HG03439 (cell line): ENCODE measurements at regions not wholly inside any gene's neighbourhood (a gene's known extent, or its start where the extent isn't known, plus 50 kb on each side); places are given as distances from the start of the nearest gene placed in this dataset.
"Not testable (repeated sequence)": the region's sequence is repeated elsewhere in the genome, so short reads cannot be mapped to it uniquely, and the experiment has no call there.

Experiments
- ATAC-seq: cut with Tn5 transposase; IDR thresholded peaks from one replicate; pipeline ENCODE4 v1.9.1; 2021; ENCODE audit warnings: mild to moderate bottlenecking, moderate library complexity; ENCODE audit not compliant: unreplicated experiment

DNA sequence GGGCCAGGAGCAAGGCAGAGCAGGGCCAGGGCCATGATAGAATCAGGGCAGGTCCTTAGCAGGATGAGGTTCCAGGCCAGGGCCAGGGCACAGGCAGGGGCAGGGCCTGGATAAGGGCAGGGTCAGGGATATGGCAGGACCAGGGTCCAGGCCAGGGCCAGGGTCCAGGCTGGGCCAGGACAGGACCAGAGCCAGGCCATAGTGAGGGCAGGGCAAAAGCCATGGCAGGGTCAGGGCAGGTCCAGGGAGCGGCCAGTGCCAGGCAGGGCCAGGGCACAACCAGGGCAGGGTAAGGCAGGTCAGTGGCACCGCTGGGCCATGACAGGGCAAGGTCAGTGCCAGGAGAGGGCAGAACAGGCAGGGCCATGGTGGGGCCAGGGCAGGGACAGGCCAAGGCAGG is 152.2 kb downstream of the LIPI start:
- ATAC-seq, result no peak

DNA sequence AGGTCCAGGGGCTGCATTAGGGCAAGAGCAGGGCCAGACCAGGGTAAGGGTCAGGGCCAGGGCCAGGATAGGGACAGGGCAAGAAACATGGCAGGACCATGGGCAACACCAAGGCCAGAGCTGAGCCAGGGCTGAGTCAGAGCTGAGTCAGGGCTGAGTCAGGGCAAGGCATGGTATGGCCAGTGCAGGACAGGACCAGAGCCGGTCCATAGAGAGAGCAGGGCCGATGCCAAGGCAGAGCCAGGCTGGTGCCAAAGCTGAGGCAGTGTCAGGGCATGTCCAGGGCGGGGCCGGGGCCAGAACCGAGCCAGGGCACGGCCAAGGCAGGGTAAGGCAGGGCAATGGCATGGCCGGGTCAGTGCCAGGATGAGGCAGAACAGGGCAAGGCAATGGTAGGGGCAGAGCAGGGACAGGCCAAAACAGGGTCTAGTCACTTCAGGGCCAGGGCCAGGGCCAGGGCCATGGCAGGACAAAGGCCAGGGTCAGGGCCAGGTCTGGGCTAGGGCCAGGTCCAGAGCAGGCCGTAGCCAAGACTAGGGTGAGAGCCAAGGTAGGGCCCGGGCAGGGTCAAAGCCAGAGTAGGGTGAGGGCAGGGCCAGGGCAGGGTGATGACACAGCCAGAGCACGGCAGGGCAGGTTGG is 152.8 kb downstream of the LIPI start:
- ATAC-seq, result not testable (repeated sequence)

DNA sequence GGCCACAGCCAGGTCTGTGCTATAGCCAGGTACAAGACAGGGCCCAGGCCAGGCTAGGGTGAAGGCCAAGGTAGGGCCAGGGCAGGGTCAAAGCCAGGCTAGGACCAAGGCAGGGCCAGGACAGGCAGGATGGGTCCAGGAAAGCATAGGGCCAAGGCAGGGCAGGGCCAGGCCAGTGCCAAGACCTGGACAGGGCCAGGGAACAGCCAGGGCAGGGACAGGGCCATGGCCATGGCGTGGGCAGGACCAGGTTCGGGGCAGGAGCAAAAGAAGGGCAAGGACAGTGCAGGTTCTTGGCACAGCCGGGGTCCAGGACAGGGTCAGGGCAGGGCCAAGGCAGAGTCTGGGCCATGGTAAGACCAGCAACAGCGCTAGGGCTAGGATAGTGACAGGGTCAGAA is 153.4 kb downstream of the LIPI start:
- ATAC-seq, result no peak

DNA sequence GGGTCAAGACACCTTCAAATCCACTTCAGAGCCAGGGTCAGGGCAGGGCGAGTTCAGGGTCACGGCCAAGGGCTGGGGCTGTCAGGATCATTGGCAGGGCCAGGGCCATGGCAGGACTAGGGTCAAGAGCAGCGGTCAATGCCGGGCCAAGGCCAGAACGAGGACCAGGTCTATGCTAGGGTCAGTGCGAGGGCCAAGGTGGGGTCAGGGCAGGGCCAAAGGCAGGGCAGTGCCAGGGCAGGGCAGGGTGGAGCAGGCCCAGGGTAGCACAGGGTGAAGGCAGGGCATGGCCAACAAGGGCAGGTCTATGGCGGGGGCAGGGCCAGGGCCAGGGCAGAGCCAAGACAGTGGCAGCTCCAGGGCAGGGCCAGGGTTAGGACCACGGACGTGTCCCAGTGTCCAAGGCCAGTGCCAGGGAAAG is 154.0 kb downstream of the LIPI start:
- ATAC-seq, result no peak

DNA sequence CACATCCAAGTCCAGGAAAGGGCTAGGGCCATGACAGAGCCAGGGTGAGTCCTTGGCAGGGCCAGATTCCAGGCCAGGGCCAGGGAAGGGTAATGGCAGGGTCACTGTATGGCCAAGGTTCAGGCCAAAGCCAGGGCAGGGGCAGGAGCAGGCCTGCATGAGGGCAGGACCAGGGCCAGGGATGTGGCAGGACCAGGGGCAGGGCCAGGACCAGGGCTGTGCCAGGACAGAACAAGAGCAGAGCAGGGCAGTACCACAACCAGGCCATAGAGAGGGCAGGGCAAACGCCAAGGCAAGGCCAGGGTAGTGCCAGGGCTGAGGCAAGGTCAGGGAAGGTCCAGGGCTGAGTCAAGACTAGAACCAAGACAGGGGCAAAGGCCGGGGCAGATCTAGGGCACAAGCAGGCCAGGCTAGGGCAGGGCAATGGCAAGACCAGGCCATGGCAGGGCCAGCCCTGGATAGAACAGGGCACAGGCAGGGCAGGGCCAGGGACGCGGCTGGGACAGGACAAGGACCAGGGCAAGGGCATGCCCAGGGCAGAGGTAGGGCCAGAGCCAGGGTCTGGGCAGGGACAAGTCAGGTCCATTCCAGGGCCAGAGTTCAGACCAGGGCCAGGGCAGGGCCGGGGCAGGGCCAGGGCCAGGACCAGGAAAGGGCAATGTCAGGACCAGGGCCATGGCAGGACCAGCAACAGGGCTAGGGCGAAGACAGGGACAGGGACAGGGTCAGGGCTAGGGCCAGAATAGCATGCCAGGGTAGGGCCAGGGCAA is 154.8 kb downstream of the LIPI start:
- ATAC-seq, result not testable (repeated sequence)

DNA sequence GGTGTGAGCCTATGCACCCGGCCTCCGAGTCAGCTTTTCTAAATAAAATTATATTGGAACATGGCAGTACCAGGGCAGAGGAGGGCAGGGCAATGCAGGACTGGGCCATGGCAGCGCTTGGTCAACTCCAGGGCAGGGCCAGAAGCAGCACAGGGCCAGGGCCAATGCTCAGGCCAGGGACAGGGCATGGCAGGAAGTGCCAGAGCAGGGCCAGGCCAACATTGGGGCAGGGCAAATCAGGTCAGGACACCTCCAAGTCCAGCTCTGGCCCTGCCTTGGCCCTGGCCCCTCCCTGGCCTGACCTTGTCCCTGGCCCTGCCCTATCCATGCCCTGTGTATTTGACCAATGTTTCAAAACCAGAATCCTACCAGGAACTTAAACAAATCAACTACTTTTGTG is 156.1 kb downstream of the LIPI start:
- ATAC-seq, result no peak

DNA sequence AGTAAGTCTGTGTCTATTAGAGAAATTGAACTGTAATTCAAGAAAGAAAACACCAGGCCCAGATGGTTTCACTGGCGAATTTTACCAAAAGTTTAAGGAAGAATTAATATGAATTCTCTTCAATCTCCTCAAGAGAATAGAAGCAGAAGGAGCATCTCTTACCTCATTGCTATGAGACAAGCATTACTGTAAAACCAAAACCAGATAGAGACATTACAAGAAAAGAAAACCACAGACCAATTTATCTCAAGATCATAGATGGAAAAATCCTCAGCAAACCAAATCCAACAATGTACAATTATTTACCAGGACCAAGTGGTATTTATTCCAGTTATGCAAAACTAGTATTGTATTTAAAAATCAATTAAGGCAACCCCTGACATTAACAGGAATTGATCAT is 160.6 kb downstream of the LIPI start:
- ATAC-seq, result no peak

DNA sequence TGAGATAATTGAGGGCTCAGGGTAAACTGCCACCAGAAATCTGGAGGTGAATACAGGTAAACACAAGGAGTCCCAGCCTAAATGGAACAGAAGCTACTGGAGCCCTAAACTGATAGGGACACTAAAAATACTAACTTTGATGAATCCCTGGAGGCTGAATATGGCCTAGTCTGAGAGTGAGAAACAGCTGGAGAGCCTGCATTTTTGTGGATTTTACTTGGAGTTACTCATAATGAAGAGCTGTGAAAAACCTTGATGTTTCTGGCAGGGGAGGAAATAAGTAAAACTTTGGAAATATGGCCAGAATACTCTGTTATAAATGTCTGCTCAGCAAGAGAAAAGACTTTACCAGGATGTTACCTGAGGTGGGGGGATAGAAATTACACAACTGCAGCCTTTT is 164.4 kb downstream of the LIPI start:
- ATAC-seq, result no peak

DNA sequence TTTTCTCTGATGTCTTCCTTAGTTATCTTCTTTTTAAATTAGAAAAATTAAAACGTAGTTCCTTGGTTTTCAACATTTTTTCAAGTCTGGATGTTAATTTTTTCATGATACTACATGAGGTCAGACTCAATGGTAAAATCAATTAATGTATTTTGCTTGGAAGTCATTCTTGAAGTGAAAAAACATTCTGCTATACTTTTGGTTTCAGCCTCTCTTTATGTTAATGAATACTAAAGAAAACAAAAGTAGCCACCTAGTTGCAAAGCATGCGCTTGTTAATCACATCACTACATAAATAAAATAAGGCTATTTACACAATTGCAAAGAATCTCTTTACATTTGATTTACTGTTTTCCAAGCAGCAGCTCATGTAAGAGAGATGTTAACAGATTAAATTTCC is 170.4 kb downstream of the LIPI start:
- no peak for ATAC-seq

DNA sequence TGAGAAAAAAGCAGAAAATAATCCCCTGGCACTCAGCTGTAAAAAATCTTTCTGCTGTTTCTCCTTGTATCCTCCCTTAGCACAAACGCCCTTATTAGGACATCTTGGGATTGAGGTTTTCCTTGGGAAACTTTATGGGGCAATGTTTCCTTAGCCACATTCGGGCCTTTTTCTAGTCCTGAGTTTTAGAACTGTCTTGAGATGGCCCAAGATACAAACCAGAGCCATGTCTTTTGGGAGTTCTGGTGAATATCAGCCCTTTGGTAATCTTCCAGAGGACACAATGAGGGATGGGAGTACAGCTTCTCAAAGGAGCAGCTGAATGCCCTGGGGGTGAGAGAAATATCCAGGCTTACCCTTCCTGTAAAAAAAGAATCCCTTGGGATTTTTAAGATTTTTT is 182.1 kb downstream of the LIPI start:
- not testable (repeated sequence) for ATAC-seq

DNA sequence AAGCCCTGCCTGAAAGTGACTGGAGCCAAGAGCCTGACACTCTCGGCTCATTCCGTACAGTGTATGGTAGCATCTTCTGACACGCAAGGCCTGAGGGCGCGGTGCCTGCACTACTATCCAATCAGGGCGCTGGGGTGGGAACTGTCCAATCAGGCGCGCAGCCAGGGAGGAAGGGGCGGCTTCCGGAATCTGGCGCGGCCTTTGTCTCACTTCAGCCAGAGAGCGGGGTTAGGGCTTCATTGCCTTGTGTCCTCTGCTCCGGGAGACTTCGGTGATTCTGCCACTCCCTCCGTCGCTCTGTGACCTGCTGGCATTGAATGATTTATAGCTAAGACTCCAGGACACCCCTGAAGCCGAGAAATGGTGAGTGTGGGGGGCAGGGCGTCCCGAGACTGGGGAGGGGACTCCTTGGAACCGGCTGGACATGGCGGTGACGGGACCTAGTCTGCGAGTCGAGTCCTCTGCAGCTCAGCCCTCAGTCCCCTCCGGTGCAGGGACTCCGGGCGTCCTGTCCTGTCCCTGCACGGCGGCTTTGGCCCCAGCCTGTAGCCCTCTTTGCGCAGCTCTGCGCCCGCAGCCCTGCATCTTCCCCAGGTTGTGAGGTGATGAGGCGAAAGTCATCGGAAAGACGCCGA is 183.4 kb downstream of the LIPI start:
- peak; percentile 100 for ATAC-seq

DNA sequence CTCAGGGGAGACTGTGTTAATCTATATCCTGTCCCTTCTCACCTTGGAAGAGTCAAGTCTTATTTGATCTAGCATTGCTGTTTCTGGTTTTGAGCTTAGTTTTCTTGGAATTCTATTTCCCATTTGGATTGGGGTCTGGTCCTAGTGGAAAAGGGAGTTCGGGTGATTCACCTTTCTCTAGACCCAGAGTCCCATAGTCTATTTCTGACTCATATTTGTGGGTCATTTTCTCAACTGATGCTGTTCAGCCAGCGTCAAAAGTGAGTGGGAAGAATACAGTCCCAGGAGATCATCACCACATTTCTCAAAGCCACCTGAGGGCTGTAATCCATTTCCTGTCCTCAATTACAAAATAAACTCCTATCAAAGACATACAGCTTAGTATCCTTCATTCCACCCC is 190.6 kb downstream of the LIPI start:
- not testable (repeated sequence) for ATAC-seq

DNA sequence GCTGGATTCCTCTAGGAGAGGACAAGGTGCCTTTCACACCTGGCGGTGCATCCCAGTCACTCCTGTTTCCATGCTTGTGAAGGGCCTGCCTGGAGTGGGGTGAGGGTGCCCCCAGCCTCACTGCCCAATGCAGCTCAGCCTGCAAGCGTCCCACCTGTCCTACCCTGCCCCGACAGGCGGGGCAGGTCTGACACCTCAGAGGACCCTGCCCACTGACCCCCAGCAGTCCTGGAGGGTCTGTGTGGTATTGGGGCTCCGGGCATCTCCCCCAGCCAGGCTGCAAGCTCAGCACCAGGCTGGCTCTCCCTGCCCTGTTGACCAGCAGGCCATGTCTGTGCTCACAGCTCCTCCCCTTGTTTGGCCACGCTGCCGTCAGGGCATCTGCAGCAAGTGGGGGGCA is 194.9 kb downstream of the LIPI start:
- ATAC-seq, result not testable (repeated sequence)

DNA sequence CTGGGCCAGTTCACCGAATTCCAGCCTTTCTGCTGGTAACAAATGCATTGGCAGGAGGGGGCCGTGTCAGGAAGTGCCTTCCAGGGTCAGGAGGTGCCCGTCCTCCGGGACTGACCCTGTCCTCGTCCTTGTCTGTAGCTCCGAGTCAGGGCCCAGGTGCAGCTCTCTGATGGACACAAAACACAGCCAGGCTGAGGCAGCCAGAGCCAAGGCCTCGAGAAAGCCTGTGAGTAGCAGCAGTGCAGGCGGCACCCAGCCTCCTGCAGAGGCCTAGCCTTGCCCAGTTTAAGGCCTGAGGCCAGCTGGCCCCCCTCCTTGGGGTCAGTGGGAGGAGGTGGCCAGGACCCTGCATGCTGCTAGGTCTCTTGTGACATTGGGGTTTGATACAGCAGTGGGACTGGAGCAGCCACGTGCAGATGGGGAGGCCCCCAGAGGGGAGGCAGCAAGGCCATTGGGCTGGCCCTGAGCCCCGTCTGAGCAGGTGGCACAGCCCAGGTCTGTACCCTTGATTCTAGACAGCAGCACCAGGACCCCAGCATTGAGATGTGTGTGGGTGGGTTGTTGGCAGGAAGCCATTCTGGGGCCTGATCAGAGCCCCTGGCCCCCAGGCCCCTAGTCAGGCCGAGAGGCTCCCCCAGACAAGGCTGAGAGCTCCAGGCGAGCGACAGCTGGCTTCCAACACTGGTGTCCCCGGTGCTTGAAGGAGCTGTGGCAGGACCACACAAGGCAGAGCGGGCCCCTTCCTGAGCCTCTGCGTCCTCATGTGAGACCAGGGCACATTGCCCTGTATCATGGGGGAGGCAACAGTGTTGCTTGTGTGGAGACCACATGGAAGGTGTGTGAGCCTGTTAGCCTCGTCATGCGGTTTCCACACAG is 196.9 kb downstream of the LIPI start:
- not testable (repeated sequence) for ATAC-seq

DNA sequence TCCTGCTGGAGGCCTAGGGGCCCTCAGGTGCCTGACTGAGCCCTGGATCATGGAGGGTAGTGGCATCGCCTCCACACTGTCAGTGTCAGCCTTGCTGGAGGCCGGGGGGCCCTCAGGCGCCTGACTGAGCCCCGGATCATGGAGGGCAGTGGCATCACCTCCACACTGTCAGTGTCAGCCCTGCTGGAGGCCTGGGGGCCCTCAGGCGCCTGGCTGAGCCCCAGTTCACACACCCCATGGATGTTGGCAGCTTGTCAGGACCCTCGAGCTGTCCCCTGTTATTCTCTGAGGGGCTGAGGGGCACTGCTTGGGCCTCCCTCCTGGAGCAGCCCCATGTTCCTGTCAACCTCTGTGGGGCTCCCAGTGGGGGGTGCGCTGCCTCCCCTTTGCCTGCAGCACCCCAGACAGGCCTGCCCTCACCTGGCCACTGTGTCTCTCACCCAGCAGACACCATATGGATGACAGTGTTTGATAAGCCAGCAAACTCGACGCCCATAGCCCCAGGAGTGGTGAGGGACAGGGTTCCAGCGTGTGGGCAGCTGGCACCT is 197.6 kb downstream of the LIPI start:
- no peak for ATAC-seq

DNA sequence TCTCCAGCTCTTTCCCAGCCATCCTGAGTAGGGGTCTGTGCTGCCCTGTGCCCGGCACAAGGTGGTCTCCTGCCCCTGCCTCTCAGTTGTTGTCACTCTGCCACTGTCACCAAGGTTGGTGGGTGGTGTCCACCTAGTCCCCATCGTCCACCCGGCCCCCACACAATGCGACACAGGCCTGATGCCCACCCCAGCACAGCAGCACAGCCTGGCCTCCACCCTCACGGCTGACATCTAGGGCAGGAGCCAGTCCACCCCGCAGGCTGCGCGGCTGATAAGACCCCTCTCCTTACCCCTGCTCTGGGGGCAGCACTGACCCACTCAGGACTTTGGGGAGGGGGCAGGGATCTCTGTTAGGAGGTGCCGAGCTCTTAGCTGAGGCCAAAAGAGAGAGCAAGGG is 198.3 kb downstream of the LIPI start:
- no peak for ATAC-seq

DNA sequence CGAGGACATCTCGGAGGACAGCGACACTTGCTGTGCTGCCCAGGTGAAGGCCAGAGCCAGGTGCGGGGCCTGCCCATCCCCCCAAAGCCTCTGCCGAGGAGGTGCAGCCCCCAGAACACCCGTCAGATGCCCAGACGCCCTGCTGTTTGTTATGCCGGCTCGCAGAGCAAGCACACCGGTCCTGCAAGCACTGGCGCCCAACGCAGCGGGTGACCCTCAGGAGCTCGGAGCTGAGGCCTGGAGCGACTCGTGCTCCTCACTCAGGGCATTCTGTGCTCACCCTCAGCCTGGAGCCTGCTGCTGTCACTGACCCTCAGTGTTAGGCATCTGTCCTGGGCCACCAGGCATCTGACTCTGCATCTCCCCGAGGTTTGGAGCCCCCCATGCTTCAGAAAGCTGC is 199.0 kb downstream of the LIPI start:
- ATAC-seq, result not testable (repeated sequence)

DNA sequence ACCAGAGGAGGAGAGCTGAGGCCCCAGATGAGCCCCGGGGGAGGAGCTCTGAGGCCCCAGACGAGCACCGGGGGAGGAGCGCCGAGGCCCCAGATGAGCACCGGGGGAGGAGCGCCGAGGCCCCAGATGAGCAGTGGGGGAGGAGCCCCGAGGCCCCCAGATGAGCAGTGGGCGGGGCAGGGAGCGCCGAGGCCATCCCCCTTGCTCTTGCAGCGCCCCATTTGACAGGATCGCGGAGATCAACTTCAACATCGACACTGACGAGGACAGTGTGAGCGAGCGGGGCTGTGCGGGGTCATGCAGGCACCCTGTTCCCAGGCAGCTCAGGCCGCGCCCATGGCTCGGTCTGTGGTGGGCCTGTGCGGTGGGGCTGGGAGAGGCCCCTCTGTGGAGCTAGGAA is 199.6 kb downstream of the LIPI start:
- not testable (repeated sequence) for ATAC-seq

DNA sequence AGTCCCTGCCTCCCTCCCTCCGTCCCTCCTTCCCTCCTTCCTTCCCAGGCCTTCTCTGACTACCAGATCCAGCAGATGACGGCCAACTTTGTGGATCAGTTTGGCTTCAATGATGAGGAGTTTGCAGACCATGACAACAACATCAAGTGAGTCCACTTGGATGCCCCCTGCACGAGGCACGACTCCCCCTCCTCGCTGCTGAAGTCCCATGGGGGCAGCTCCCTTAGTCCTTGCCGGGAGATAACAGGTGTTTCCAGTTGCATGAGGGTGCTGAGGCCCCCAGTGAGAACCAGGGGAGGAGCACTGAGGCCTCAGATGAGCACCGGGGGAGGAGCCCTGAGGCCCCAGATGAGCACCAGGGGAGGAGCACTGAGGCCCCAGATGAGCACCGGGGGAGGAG is 200.0 kb downstream of the LIPI start:
- ATAC-seq, result no peak

DNA sequence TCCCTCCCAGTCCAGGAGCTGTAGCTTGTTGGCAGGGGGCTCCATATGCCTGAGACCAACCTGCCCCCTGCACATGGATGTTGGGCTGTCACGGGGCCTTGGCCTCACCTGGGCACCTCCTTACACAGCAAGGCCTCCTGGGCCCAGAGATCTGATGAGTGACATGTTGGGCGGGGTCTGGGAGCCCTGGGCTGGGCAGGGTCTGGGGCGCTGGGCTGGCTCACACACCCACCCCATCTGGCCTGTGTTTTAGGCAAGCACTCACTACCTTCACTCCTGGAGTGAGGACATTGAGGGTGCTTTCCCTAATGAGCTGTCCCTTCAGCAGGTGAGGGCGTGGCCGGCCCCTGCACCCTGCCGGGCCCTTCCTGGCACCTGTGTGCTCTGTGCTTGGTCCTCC is 200.8 kb downstream of the LIPI start:
- ATAC-seq, result not testable (repeated sequence)
